ENCODE measurements at regions not wholly inside any gene's neighbourhood (a gene's known extent, or its start where the extent isn't known, plus 50 kb on each side); places are given as distances from the start of the nearest gene placed in this dataset.

- no peak for DNase-seq
Measured at GRCh38 chr6:63371104-63371715, 51.4 kb upstream of the LGSN start.

GRCh38 chr6:63372951-63373533, 53.3 kb upstream of the LGSN start:
- DNase-seq = no peak

GRCh38 chr6:63389191-63389844, 69.5 kb upstream of the LGSN start:
- DNase-seq = no peak

DNA sequence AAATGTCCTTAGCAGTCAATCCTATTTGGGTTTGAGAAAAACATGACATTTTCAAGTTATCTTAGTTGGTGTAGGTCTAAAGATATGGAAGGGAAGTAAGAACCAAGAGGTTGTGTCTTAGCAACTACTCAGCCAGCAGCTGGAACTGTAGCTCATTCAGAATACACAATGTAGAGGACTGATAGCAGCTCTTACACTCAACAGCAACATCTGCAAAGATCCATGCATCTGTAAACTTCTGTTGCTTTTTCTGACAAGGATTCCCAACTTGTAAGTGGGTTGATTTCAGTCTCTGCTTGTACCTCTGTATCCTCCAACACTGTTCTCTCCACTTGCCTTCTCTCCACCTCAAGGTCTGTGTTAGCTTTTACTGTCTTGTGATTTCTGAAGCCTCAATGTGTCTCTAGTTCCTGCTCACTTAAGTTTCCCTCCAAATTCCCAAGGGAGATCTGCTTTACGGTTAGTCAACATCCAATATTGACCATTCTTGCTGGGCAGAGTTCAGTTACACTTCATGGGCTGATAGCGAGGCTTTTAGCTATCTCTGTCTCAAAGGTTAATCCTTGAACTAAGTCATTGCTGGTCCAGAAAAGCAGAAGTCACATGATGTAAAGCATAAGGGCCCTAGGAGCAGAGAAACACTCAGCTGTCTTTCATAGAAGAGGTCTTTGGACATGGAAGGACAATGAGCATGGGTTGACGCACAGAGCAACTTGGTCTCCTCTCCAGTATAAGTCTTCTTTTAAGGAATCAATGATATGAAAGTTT, 71.6 kb upstream of the LGSN start:
- no peak for DNase-seq

- no peak for DNase-seq
Measured at GRCh38 chr6:63392092-63392724, 72.4 kb upstream of the LGSN start.

GRCh38 chr6:63394656-63395308, 75.0 kb upstream of the LGSN start:
- DNase-seq = no peak

- no peak for DNase-seq
Measured at GRCh38 chr6:63395381-63395780, 75.6 kb upstream of the LGSN start.

GRCh38 chr6:63403725-63404124, 83.9 kb upstream of the LGSN start:
- no peak for DNase-seq

DNA sequence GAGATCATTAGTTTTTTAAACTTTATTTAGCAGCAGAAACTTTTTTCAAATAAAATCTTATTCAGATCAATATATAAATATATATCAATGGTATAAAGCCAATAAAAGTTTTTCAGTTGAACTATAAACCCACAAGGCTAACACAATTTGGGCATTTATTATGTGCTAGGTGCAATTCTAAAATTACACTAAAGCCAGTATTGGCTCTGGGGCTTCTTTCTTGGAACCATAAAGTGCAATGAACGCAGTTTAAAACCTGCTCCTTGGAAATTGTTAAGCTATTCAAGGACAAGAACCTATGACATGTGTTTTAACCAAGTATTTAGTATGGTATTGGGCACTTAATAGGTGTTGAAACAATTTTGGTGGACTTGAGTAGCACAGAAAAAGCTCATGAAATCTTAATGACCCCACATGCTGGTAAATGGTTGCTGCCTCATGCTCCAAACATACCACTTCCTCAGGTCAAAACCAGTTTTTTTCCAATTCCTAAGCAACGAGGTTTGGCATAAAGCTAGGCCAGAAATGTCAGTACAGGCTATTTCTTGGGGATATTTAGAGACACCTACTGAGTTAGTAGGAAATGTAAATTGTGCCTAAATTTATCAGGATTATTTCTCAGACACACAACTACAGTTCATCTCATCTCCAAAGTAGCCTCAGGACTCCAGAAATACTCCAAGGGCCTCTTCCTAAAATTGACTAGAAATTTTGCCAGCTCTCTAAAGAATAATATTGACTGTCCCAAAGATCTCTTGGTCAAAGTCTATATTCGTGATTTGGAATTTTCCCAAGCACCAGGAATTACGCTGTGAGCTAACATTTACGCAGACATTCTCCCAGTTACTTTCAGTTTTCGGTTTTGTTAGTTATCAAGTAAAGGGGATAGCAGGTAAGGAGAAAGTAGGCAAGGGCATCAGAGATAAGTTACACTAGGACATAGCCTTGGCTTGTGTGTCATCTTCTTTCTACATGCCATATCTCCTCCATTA, 90.9 kb upstream of the LGSN start:
- DNase-seq = no peak

GRCh38 chr6:63415286-63415685, 95.5 kb upstream of the LGSN start:
- no peak for DNase-seq

DNA sequence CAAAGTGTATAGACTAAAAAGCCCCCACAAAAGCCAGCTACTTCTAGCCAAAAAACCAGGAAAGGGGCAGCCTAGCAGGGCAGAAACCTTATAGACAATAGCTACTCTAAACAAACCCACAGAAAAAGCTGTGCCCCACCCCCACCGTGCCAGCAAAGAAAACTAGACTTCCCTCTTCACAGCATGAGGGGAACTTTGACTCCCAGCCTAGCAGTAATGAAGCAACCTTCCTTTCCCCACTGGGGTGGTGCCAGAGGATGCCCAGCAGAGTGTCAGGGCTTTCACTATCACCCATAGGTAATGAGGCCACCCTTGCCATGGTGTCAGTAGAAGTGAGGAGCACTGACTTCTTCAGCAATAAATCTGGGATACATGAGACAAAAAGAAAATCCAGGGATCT, 99.0 kb upstream of the LGSN start:
- no peak for DNase-seq

GRCh38 chr6:63424636-63425035, 104.9 kb upstream of the LGSN start:
- DNase-seq = no peak

DNA sequence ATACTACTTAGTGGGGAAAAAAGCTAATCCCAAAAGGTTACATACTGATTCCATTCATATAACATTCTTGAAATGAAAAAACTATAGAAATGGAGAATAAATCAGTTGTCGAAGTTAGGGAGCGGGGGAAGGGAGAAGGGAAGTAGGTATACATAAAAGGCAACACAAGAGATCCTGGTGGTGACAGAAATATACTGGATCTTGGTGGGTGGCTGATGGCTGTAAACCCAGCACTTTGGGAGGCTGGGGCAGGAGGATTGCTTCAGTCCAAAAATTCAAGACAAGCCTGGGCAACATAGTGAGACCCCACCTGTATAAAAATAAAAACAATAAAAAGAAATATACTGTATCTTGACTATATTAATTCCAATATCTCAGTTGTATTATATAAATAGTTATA, 105.7 kb upstream of the LGSN start:
- no peak for DNase-seq

GRCh38 chr6:63426844-63427243, 107.1 kb upstream of the LGSN start:
- DNase-seq = no peak

DNA sequence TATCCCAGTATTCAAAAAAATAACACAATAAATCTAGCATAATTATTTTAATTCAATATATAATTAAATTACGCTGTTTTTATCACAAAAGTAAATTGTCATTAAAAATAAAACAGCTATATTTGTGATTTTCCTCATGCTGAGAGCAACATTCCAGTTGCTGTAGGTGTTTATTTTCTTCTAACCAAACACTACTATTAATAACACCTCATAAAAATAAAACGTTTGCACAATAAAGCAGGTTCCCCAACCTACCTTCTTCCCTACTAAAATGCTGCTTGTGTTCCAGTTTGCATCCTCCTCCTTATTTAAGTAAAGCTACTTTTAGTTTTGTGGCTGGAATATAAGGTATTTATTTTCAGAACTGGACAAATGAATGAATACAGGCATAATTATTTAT, 108.2 kb upstream of the LGSN start:
- DNase-seq = no peak

GRCh38 chr6:63430985-63431519, 111.3 kb upstream of the LGSN start:
- no peak for DNase-seq

DNA sequence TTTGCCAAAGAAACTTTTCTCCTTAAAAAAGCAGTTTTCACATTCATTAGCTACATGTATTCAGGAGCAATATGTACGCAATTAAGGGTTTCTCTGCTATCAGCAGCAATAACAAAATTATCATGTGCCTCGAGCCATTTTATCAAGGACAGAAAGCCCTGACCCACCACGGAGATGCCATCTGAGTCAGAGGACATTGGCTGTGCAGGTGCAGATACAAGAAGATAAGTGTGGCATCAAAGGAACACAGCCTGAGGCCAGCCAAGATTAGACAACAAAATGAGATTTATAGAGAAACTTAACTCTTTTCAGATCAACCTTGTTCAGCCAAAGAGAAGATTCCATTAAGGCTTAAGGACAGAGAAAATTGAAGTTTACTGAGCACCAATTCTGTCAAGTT, 115.2 kb upstream of the LGSN start:
- DNase-seq = no peak

DNA sequence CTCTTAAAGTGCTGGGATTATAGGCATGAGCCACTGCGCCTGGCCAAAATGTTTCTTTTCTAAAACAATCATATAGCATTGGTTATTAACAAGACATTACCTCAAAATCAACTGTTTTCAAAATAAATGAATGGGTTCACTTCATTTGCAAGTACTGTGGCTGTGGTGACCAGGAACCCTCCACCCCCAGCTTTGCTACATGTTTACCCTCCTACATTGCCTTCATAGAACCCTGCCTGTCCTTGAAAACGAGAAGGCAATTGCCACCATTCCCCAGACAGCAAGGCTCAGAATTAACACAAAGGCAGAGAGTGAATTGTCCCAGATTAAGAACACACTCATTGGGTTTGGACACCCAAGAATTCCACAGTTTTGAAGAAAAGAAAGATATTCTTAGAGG, 116.6 kb upstream of the LGSN start:
- no peak for DNase-seq

DNA sequence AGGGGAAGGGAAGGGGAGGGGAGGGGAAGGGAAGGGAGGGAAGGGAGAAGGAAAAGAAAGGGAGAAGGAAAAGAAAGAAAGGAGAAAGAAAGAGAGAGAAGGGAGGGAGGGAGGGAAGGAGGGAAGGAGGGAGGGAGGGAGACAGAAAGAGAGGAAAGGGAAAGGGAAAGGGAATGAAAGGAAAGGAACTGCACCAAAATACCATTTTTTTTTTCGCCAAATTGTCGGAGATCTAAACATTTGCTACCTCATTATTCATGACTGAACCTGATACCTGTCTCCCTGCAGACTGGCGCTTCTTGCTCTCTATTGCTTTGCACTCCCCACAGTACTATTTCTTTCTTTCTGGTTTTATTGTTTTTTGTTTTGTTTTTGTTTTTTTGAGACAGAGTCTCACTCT, 117.3 kb upstream of the LGSN start:
- no peak for DNase-seq

DNA sequence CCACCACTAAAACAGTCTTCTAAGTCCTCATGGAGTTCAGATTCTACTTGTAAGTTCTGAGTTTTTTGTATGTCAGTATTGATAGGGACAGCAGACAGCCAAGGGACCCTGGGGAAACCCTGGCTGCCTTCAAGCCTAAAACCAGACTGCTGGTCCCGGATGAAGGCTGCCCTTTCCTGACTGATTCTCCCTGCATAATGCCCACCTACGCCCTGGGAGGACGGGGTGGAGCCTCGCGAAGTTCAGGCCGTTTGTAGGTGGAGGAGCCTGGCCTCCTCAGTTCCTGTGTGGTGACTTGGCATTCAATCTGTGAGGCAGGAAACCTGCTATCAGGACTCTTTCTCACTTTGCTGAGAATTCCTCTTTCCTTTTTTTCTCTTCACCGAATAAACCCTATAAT, 120.3 kb upstream of the LGSN start:
- no peak for DNase-seq

- no peak for DNase-seq
Measured at GRCh38 chr6:63440594-63440993, 120.8 kb upstream of the LGSN start.
